Hepatocyte (in vitro differentiated cells): ENCODE measurements at regions not wholly inside any gene's neighbourhood (a gene's known extent, or its start where the extent isn't known, plus 50 kb on each side); places are given as distances from the start of the nearest gene placed in this dataset.
A peak's percentile ranks its signal among the peaks of the same experiment; 100 is the strongest.

Experiments used
- DNase-seq: peaks from one replicate; pipeline ENCODE4 v3.0.0-alpha.2; 2016; ENCODE audit warnings: low spot score
- H2AFZ ChIP-seq: fragments of 200-600 bp; sonication (generic); 2 replicates; pipeline ENCODE4 v1.6.0; 2016; ENCODE audit warnings: antibody characterized with exemption, mild to moderate bottlenecking
- H3K27ac ChIP-seq: fragments of 200-600 bp; sonication (generic); 2 replicates; pipeline ENCODE4 v1.5.1; 2016; ENCODE audit warnings: mild to moderate bottlenecking
- H3K27me3 ChIP-seq: fragments of 200-600 bp; sonication (generic); 2 replicates; pipeline ENCODE4 v1.6.1; 2016
- H3K36me3 ChIP-seq: fragments of 200-600 bp; sonication (generic); replicated peaks from 2 replicates; pipeline ENCODE4 v1.5.1; 2016; ENCODE audit warnings: low read depth; ENCODE audit not compliant: insufficient read depth
- H3K4me1 ChIP-seq: fragments of 200-600 bp; sonication (generic); 2 replicates; pipeline ENCODE4 v1.5.1; 2016; ENCODE audit warnings: mild to moderate bottlenecking, moderate library complexity; ENCODE audit not compliant: insufficient read depth
- H3K4me2 ChIP-seq: fragments of 200-600 bp; sonication (generic); 2 replicates; pipeline ENCODE4 v1.6.0; 2016
- H3K4me3 ChIP-seq: fragments of 200-600 bp; sonication (generic); 2 replicates; pipeline ENCODE4 v1.5.1; 2016; ENCODE audit warnings: mild to moderate bottlenecking
- H3K79me2 ChIP-seq: fragments of 200-600 bp; sonication (generic); 2 replicates; pipeline ENCODE4 v1.6.0; 2017; ENCODE audit warnings: mild to moderate bottlenecking
- H3K9me2 ChIP-seq: fragments of 200-600 bp; sonication (generic); replicated peaks from 2 replicates; pipeline ENCODE4 v1.6.0; 2017; ENCODE audit warnings: mild to moderate bottlenecking; ENCODE audit not compliant: insufficient read depth
- H3K9me3 ChIP-seq: fragments of 200-600 bp; sonication (generic); 2 replicates; pipeline ENCODE4 v1.5.1; 2016; ENCODE audit warnings: low read depth, mild to moderate bottlenecking
- H4K20me1 ChIP-seq: fragments of 200-600 bp; sonication (generic); 2 replicates; pipeline ENCODE4 v1.6.0; 2016; ENCODE audit warnings: mild to moderate bottlenecking; ENCODE audit not compliant: insufficient read depth, poor library complexity, severe bottlenecking
- EZH2 ChIP-seq: fragments of 200-600 bp; sonication (generic); IDR thresholded peaks from 2 replicates; pipeline ENCODE4 v1.6.1; 2016; ENCODE audit warnings: antibody characterized with exemption, mild to moderate bottlenecking, borderline replicate concordance
- EZH2phosphoT487 ChIP-seq: fragments of 200-600 bp; sonication (generic); IDR thresholded peaks from one replicate; pipeline ENCODE4 v1.6.1; 2018; ENCODE audit warnings: antibody characterized with exemption, mild to moderate bottlenecking, low read depth, moderate library complexity; ENCODE audit not compliant: unreplicated experiment, severe bottlenecking
- WGBS: methylation state at CpG from one replicate; pipeline ENCODE4 v1.1.6; 2016; ENCODE audit warnings: low lambda C conversion rate; ENCODE audit errors: missing lambda C conversion rate; 5-methylcytosine and 5-hydroxymethylcytosine counted together
- TF ChIP-seq, protein P1 (sequence below): fragments of 200-600 bp; sonication (generic); IDR thresholded peaks from 2 replicates; pipeline ENCODE4 v1.5.1; 2016; ENCODE audit warnings: antibody characterized with exemption, mild to moderate bottlenecking; ENCODE audit not compliant: poor library complexity

- no peak for DNase-seq
Measured at GRCh38 chr11:27204529-27204928, 158.5 kb downstream of the CCDC34 start.

GRCh38 chr11:27203077-27203647, 159.9 kb downstream of the CCDC34 start:
- Histone ChIP-seq H3K4me2 (no peak overlapping the region), H3K79me2 (no peaks in the 10 kb centered on the region), H3K27me3 (no peaks in the 10 kb centered on the region), H3K9me2 (no peaks in the 10 kb centered on the region), H3K27ac (peak overlapping the region; percentile 83), H2AFZ (no peak overlapping the region), H4K20me1 (no peaks in the 10 kb centered on the region), H3K9me3 (no peaks in the 10 kb centered on the region), H3K4me3 (no peak overlapping the region), H3K36me3 (no peaks in the 10 kb centered on the region), H3K4me1 (peaks cover 66% of the 10 kb centered on the region)
- TF ChIP-seq EZH2: no peak
- TF ChIP-seq EZH2phosphoT487: no peak
- TF ChIP-seq, protein P1, sequence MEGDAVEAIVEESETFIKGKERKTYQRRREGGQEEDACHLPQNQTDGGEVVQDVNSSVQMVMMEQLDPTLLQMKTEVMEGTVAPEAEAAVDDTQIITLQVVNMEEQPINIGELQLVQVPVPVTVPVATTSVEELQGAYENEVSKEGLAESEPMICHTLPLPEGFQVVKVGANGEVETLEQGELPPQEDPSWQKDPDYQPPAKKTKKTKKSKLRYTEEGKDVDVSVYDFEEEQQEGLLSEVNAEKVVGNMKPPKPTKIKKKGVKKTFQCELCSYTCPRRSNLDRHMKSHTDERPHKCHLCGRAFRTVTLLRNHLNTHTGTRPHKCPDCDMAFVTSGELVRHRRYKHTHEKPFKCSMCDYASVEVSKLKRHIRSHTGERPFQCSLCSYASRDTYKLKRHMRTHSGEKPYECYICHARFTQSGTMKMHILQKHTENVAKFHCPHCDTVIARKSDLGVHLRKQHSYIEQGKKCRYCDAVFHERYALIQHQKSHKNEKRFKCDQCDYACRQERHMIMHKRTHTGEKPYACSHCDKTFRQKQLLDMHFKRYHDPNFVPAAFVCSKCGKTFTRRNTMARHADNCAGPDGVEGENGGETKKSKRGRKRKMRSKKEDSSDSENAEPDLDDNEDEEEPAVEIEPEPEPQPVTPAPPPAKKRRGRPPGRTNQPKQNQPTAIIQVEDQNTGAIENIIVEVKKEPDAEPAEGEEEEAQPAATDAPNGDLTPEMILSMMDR: no peak
- peak; percentile 46 for DNase-seq
- 77% methylated on average over 5 of the region's 5 CpGs for WGBS

More at GRCh38 chr11:27204529-27204928, 158.5 kb downstream of the CCDC34 start:
- no peaks in the 10 kb centered on the region for H3K9me2 ChIP-seq
- H2AFZ ChIP-seq: no peak overlapping the region
- TF ChIP-seq, protein P1: peak; percentile 30
- TF ChIP-seq EZH2: no peak
- TF ChIP-seq EZH2phosphoT487: no peak
- no peaks in the 10 kb centered on the region for H3K9me3 ChIP-seq
- no peaks in the 10 kb centered on the region for H3K79me2 ChIP-seq
- WGBS: 56% methylated on average over 3 of the region's 3 CpGs
- no peaks in the 10 kb centered on the region for H3K27me3 ChIP-seq
- no peak overlapping the region for H3K4me2 ChIP-seq
- H3K27ac ChIP-seq: peak overlapping the region; percentile 83
- H3K4me3 ChIP-seq: no peak overlapping the region
- no peaks in the 10 kb centered on the region for H3K36me3 ChIP-seq
- H3K4me1 ChIP-seq: peaks cover 74% of the 10 kb centered on the region
- no peaks in the 10 kb centered on the region for H4K20me1 ChIP-seq

DNA sequence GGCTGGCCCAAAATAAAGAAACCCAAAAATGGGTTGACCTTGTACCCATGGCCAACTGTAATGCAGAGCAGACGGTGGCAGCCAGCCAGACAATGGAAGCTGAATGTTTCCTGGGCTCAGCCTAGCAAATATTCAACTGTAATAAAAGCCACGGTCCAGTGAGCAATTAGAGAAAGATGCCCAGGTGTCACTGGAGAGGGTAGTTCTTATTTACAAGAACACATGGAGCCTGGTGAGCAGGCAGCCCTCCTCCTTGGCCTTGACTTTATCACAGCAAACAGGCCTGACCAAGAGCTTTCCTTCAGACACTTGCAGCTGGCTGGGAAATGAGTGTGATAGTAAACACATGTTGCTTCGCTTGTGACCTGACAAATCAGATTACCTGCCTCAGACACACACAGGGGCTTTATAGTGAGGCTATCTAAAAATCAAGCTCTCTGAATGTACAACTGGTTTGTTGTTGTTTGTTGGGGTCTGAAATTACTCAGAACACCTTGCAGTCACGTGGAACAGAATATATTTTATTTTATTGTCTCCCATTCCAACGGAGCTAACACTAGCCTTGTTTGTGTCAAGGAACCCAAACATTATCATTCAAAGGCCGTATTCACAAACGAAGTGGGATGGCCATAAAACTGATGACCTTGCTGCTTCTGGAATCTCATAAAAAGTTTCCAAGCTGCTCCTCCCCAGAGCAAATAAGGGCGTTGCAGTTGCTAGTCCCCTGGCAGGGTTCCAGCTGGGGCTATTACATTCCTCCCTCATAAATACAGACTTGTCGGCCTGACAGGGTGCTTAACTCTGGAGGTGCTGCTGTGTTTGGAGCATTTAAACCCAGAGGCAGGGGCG, 161.1 kb downstream of the BBOX1 start:
- H3K4me2 ChIP-seq: peak overlapping the region; percentile 50
- H4K20me1 ChIP-seq: no peaks in the 10 kb centered on the region
- no peaks in the 10 kb centered on the region for H3K9me3 ChIP-seq
- H3K27me3 ChIP-seq: no peaks in the 10 kb centered on the region
- H3K27ac ChIP-seq: peak overlapping the region; percentile 83
- no peaks in the 10 kb centered on the region for H3K79me2 ChIP-seq
- H3K4me1 ChIP-seq: peaks cover 65% of the 10 kb centered on the region
- no peaks in the 10 kb centered on the region for H3K36me3 ChIP-seq
- H2AFZ ChIP-seq: no peak overlapping the region
- no peaks in the 10 kb centered on the region for H3K9me2 ChIP-seq
- no peak for TF ChIP-seq EZH2phosphoT487
- TF ChIP-seq, protein P1: no peak
- no peak overlapping the region for H3K4me3 ChIP-seq
- 10% methylated on average over 10 of the region's 10 CpGs for WGBS
- DNase-seq: peak; percentile 96
